HG02885 (cell line): ENCODE measurements at regions not wholly inside any gene's neighbourhood (a gene's known extent, or its start where the extent isn't known, plus 50 kb on each side); places are given as distances from the start of the nearest gene placed in this dataset.
"Not testable (repeated sequence)": the region's sequence is repeated elsewhere in the genome, so short reads cannot be mapped to it uniquely, and the experiment has no call there.

Experiments used
- ATAC-seq: cut with Tn5 transposase; IDR thresholded peaks from one replicate; pipeline ENCODE4 v1.9.1; 2021; ENCODE audit warnings: mild to moderate bottlenecking; ENCODE audit not compliant: unreplicated experiment, poor library complexity

DNA sequence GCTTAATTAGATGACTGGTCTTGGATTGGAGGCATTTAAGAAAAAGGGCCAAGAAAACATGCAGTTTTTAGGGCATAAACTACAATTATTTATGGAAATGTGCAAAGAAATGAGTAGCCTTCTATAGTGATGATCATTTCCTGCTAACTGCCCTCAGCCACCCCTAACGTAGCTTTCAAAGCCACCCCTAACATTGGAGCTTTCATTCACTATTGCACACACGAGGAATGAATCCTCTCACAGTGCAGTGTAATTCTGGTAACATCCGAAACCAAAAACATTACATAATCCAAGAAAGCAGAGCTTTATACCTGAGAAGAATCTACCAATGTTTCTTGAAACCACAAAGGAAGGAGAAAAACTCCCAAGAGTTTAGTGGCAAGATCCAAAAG, 1003.6 kb downstream of the TMEM121 start:
- ATAC-seq, result peak; percentile 18

DNA sequence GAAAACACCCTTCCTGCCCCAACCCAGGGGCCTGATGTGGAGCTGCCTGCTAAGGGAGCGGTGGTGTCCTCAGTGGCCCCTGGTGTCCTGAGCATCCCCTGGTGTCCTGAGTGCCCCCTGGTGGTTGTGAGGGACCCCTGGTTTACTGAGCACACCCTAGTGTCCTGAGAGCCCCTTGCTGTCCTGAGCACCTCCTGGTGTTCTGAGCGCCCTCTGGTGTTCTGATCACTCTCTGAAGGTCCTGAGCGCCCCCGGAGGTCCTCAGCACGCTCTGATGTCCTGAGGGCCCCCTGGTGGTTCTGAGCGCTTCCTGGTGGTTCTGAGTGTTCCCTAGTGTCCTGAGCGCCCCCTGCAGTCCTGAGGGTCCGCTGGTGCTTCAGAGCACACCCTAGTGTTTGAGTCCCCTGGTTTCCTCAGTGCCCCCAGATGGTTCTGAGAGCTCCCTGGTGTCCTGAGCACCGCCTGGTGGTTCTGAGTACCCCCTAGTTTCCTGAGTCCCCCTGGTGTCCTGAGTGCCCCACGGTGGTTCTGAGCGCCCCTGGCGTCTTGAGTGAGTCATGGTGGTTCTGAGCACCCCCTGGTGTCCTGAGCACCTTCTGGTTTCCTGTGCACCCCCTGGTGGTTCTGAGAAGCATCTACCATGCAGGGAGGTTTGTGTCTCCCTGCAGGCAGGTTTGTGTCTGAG, 1004.2 kb downstream of the TMEM121 start:
- peak; percentile 90 for ATAC-seq

- ATAC-seq, result not testable (repeated sequence)
Measured at GRCh38 chr14:106537597-106537996, 1011.2 kb downstream of the TMEM121 start.

GRCh38 chr14:106538201-106538600, 1011.8 kb downstream of the TMEM121 start:
- no peak for ATAC-seq

GRCh38 chr14:106547735-106548434, 1021.5 kb downstream of the TMEM121 start:
- no peak for ATAC-seq

DNA sequence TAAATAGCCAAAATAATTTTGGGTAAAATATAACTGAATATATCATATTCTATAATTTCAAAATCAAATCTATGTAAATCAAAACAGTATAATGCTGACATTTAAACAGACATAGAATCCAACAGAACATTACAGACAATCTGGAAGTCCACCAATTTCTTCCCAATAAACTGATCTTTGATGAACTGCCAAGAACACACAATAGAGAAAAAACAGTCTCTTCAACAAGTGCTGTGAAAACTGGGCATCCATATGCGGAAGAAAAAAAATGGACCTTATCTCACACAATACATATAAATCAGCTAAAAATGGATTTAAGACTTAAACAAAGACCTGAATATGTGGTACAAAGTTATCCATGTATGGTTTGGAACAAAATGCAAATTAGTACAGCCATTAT, 1022.7 kb downstream of the TMEM121 start:
- ATAC-seq, result no peak

GRCh38 chr14:106551265-106551664, 1024.9 kb downstream of the TMEM121 start:
- no peak for ATAC-seq

GRCh38 chr14:106556211-106556610, 1029.8 kb downstream of the TMEM121 start:
- not testable (repeated sequence) for ATAC-seq

GRCh38 chr14:106556665-106557289, 1030.4 kb downstream of the TMEM121 start:
- no peak for ATAC-seq

DNA sequence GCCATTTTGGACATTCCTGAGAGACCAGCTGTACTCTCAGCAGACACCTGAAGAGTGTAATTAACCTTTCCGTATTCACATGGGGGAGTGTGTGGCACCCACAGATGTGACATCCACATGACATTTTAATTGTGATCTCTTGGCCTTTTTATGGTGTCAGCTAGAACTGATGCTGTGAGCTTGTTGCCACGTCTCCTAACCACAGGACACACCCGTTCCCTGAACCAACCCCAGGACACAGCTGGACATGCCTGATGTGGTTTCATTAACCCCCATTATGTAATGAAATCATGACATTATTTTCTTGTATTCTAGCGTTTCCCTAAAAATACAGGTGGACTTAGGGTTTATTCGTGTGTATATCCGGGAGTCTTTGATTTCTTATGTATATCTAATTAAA, 1036.1 kb downstream of the TMEM121 start:
- ATAC-seq, result no peak

GRCh38 chr14:106564058-106564643, 1037.8 kb downstream of the TMEM121 start:
- no peak for ATAC-seq

DNA sequence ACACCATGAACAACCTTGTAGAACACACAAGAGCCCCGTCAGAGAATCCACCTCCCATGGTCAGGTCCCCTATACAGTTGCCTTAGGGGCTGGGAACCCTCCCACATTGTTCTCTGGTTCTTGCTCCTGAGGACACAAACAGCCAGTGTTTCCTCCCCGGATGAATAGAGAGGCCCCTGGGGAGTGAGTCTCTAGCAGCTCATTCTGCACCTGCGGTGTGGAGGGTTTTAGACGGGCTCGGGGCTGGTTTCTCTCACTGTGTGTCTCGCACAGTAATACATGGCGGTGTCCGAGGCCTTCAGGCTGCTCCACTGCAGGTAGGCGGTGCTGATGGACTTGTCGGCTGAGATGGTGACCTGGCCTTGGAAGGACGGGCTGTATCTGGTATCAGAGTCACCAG, 1052.1 kb downstream of the TMEM121 start:
- no peak for ATAC-seq

DNA sequence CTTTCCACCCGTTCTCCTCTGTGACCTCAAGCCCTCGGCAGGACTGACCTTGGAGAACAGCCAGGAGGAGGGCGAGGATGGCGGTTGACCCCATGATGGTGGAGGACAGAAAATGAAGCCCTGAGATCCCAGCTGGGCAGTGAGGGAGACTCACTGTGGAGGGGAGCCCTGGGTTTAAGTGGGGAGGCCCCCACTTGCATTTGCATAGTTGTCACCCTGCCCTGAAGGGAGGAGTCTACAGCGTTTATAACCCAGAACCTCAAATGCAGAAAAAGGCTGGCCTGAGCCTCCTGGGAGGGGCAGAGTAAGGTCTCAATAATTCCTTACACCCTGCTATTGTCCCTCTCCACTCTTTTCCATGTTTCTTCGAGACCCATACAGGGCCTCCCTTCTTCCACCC, 1052.7 kb downstream of the TMEM121 start:
- no peak for ATAC-seq

GRCh38 chr14:106585692-106586091, 1059.3 kb downstream of the TMEM121 start:
- ATAC-seq, result no peak

- ATAC-seq, result no peak
Measured at GRCh38 chr14:106586098-106586704, 1059.8 kb downstream of the TMEM121 start.

GRCh38 chr14:106591539-106591938, 1065.2 kb downstream of the TMEM121 start:
- not testable (repeated sequence) for ATAC-seq

- not testable (repeated sequence) for ATAC-seq
Measured at GRCh38 chr14:106592115-106592852, 1065.9 kb downstream of the TMEM121 start.

DNA sequence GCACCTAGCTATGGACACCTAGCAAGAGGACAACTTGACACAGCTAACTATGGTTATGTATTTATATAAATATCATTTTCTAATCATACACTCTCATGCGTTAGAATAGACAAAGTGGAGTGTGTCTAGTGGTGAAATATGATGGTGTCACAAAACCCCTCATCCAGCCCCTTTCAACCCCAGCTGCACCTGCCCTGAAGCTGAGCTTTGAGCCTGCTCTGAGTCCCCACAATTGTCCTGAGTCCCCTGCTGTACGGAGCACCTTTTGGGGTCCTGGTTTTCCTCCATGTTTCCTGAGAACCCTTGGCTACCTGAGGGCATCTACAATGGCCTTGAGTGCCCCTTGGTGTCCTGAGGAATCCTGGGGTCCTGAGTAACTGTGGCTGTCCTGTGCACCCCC, 1072.8 kb downstream of the TMEM121 start:
- ATAC-seq, result no peak

DNA sequence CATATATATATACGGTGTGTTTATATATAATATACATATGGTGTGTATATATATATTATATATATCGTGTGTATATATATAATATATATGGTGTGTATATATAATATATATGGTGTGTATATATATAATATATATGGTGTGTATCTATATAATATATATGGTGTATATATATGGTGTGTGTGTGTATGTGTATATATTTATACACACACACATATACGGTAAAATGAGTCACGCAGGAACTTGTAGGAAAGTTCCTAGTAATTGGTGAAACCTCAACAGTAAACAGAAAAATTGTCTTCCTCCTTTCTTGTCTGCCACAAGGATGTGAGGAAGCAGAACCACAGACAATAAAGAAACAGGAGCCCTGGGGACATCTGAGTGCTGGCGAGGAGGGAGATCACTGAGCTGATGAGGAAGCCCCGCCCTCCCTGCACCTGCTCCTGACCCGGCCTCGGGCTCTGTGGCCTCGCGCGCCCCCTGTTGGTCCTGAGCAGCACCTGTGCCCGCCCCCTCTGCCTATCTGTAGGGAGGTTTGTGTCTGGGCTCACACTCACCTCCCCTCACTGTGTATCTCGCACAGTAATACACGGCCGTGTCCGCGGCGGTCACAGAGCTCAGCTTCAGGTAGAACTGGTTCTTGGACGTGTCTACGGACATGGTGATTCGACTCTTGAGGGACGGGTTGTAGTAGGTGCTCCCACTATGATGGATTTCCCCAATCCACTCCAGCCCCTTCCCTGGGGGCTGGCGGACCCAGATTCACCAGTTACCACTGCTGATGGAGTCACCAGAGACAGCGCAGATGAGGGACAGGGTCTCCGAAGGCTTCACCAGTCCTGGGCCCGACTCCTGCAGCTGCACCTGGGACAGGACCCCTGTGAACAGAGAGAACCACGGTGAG, 1079.4 kb downstream of the TMEM121 start:
- ATAC-seq, result peak; percentile 62
